Neural progenitor cell (in vitro differentiated cells): ENCODE measurements at regions not wholly inside any gene's neighbourhood (a gene's known extent, or its start where the extent isn't known, plus 50 kb on each side); places are given as distances from the start of the nearest gene placed in this dataset.

Source experiments
- CTCF ChIP-seq: fragments of 200-600 bp; sonication (generic); IDR thresholded peaks from 2 replicates; pipeline ENCODE4 v1.5.1; 2017; ENCODE audit warnings: antibody characterized with exemption, mild to moderate bottlenecking
- EZH2 ChIP-seq: fragments of 200-600 bp; sonication (generic); IDR thresholded peaks from 2 replicates; pipeline ENCODE4 v1.6.1; 2017; ENCODE audit warnings: antibody characterized with exemption, mild to moderate bottlenecking, moderate library complexity
- EZH2phosphoT487 ChIP-seq: fragments of 200-600 bp; sonication (generic); IDR thresholded peaks from 2 replicates; pipeline ENCODE4 v1.6.1; 2017; ENCODE audit warnings: antibody characterized with exemption

DNA sequence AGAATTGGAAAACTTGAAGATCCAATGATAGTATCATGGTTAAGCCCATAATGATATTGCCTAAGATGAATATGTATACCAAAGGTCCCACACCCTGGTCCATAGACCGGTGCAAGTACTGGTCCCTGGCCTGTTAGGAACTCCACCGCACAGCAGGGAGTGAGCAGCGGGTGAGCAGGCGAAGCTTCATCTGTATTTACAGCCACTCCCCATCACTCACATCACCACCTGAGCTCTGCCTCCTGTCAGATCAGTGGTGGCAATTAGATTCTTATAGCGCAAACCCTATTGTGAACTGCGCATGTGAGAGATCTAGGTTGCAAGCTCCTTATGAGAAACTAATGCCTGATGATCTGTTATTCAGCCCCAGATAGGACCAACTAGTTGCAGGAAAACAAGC is 402.4 kb downstream of the EPHA4 start:
- TF ChIP-seq CTCF: no peak
- no peak for TF ChIP-seq EZH2
- no peak for TF ChIP-seq EZH2phosphoT487
